ENCODE measurements at regions not wholly inside any gene's neighbourhood (a gene's known extent, or its start where the extent isn't known, plus 50 kb on each side); places are given as distances from the start of the nearest gene placed in this dataset.

GRCh38 chr5:112628214-112628980, 109.3 kb upstream of the APC start:
- peak; percentile 35 for DNase-seq

- DNase-seq: no peak
Observed at GRCh38 chr5:112630246-112631009, 107.3 kb upstream of the APC start.

- DNase-seq: no peak
Observed at GRCh38 chr5:112634166-112634565, 103.5 kb upstream of the APC start.

DNA sequence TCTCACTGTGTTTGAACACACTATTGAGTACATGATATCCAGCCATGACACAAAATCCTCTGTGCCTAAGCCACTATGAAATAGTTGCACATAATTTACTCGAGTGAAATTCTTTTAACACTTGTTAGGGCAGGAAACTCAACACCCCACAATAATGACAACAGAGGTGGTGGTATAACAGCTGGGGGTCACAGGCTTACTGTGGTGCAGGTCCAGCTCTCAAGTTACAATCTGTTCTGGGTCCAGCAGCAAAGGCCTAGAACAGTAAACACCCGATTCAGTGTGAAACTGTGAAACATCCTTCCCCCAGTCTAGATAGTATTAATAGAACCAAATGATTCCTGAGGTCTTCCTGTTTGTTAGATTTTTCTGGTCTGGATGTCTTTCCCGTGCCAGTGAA, 102.9 kb upstream of the APC start:
- DNase-seq: no peak

DNA sequence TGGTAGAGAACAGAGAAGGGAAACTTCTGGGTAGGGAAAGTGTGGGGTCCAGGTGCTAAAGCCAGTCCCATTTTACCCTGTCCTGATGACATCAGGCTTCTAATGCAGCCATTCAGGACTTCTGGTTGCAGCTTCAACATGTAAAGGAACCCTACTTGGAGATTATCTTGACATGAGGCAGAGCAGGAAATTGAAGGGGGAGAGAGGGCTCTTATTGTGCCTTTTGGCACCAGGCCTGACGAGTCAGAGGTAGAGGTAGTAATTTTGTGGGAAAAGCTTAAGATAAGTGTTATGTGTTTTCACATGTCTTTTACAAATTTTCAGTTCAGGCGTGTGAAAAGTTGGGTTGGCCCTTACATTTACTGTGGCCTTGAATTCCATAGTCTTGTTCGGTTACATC, 102.4 kb upstream of the APC start:
- DNase-seq: no peak

GRCh38 chr5:112635771-112636731, 101.6 kb upstream of the APC start:
- DNase-seq: no peak

- DNase-seq: no peak
Observed at GRCh38 chr5:112636751-112637150, 100.9 kb upstream of the APC start.

DNA sequence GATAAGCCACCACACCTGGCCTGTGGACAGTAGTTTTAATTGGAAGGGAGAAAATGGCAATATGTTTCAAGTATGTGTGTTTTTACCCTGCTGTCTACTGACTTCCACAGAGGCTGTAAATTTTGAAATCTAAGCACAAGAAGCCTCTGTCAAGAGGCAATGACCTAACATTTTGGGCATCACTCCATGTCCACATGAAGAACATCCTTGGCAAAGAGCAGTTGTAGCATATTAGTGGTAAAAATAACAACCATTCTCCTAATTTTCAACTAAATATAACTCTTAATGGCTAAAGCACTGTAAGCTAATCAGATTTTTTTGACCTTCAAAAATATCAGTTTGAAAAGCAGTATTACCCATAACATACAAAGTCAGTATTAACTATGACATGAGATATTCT, 100.3 kb upstream of the APC start:
- no peak for DNase-seq

GRCh38 chr5:112640546-112640945, 97.1 kb upstream of the APC start:
- no peak for DNase-seq

DNA sequence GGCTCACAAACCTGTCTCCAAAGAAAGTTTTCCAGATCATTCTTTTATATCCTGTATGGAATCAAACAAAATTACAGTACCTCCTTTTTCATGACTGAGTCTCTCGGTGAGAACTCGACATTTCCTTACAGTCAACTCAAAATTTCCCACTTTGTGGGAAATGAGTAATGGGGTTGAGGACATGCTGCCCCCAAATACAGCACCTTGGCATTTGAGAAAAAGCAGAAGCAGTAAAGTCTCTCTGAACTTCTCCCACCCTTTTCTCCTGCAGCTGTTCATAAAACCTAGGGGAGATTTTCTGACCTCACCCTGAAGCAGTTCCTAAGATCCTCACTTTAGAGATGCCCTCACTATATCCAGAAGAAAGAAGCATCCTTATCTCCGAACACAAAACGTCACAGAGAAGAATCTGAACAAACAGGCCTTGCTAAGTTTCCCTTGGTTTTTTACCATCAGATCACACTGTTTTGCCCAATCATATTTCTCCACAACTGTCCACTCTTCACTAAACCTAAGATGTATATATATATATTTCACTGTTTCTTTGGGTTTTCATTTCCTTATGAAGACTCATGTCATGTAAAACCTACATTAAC, 96.1 kb upstream of the APC start:
- DNase-seq: no peak

DNA sequence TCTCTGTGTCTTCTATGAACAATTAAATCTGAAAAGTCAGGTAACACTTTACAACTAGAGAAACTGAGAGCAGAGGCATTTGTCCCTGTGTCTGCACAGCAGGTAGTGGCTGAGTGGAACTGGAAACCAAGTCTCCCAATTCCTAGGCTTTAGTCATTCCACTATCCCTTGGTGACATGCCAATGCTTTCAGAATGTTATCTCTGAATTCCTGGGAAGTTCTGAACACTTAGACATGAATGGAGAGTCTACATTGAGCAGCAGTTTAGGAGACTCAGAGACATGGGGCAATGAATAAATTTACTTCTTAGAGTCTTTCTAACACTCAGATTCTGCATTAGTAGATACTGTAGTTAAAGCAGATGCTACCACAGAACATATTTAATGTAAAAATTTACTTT, 94.8 kb upstream of the APC start:
- no peak for DNase-seq

- DNase-seq: no peak
Observed at GRCh38 chr5:112643339-112643971, 94.2 kb upstream of the APC start.

DNA sequence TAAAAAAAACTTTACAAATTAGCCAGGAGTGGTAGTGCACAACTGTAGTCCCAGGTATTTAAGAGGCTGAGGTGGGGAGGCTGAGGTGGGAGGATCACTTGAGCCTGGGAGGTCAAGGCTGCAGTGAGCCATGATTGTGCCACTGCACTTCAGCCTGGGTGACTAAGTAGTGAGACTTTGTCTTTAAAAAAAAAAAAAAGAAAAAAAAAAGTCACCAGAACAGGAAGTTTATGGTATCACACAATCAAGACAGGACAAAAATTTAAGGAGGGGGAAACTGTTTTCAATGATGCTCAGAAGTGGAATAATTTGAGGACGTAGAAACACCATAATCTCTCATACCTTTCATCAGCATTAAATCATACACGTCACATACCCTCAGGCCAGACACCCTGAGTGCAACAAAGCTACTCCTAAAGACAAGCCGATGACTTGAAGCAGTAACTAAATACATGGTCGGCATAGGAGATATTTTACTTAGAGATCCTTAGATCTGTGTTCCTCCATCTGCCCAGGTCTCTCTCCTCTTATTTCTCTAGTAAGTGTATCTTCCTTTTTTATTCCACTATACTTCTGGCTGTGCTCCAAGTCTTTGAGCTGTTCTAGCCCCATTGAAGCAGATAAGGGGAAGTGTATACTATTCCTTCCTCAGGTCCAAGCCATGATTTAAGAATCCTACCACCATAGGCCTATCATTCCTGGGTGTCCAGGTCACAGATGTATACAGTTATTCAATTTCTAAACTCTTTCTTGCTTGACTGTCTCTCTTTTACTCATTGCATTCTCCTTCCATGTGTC, 91.3 kb upstream of the APC start:
- no peak for DNase-seq

- no peak for DNase-seq
Observed at GRCh38 chr5:112647428-112647827, 90.3 kb upstream of the APC start.

DNA sequence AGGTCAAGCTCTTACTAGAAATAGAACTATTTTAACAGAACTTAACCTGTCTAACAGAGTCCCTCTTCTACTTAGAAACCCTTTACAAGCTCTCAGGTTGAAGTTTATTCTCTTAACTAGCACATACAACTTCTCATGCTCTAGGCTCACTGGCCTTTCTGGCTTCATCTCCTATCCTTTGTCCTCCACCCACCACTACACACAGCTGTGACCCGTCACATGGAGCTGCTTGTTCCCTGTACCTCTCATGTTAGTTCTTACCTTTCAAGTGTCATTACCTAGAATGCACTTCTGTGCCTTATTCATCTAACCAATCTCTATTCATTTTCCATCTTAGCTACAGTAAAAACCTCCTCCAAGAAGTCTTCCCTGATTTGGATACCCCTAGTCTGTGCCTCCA, 89.4 kb upstream of the APC start:
- no peak for DNase-seq

DNA sequence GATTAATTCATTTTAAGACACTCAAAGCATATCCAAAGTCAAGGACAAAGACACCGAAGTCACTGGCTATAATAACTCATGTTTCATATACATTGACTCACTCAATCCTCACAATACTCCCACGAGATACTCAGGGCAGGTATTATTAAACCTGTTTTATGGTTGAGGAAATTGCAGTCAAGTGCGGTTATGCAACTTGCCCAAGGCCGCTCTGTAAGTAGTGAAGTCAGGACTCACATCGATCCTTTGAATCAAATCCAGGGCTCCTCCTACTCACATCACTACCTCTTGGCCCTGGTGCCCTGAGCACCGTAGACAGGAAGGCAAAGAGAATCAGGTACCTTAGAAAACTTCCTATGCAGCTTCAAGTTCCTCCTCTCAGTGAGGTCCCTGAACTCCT, 87.8 kb upstream of the APC start:
- no peak for DNase-seq

DNA sequence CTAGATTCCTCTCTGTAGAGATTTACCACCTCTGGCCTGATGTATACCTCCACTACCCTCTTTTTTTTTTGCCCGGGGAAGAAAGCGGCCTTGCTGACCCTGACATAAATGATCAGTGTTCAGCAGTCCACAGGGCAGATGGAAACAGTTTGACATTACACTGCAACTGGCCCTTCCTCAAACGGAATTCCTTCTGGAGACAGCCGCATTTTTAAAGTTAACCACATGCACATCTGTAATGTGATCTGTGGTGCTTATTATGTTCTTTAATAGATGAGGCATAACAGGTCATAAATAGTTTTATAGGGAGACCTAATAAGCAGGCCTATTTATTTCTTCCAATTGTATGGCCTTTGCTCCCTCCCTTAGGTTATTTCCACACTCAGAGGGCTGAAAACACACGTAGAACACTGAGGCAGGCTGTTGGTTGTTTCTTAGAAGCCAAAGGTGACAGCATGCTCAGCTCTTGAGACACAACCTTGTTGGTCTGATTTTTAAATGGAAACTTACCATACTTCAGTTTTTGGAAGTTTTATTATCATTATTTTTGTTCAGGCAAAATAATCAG, 84.0 kb upstream of the APC start:
- DNase-seq: no peak

DNA sequence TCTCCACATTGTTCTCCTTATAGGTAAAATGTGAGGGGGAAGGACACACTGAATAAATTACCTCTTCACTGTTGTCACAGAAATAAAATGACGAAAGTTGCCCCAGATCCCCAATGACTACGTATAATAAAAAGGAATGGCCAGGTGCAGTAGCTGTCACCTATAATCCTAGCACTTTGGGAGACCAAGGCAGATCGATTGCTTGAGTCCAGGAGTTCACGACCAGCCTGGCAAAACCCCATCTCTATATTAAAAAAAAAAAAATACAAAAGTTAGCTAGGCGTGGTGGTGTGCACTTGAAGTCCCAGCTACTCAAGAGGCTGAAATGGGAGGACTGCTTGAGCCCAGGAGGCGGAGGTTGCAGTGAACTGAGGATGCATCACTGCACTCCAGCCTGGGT, 82.2 kb upstream of the APC start:
- DNase-seq: no peak

- DNase-seq: no peak
Observed at GRCh38 chr5:112656451-112656850, 81.2 kb upstream of the APC start.

- DNase-seq: no peak
Observed at GRCh38 chr5:112657804-112658203, 79.9 kb upstream of the APC start.

DNA sequence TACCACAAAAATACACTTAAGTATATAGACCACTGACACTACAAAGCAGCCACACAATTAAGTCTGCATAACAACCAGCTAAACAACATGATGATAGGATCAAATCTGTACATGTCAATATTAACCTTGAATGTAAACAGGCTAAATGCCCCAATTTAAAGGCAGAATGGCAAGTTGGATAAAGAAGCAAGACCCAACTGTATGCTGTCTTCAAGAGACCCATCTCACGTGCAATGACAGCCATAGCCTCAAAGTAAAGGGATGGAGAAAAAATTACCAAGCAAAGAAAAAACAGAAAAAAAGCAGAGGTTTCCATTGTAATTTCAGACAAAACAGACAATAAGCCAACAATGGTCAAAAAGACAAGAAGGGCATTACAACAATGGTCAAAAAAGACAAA, 77.3 kb upstream of the APC start:
- DNase-seq: no peak

Measured in NCI-H1092 (cell line).